GM12801 (cell line): ENCODE measurements at regions not wholly inside any gene's neighbourhood (a gene's known extent, or its start where the extent isn't known, plus 50 kb on each side); places are given as distances from the start of the nearest gene placed in this dataset.

ENCODE experiments used
- CTCF ChIP-seq: IDR thresholded peaks from one replicate; pipeline ENCODE4 v1.5.1; 2011; ENCODE audit warnings: control low read depth; ENCODE audit not compliant: insufficient read length; ENCODE audit errors: extremely low read depth

- TF ChIP-seq CTCF, result no peak
Measured at GRCh38 chr7:131040467-131040932, 287.2 kb upstream of the MKLN1 start.

- TF ChIP-seq CTCF, result no peak
Measured at GRCh38 chr7:131042269-131043160, 285.2 kb upstream of the MKLN1 start.

GRCh38 chr7:131045526-131045925 lies 282.1 kb upstream of the MKLN1 start:
- no peak for TF ChIP-seq CTCF

- TF ChIP-seq CTCF, result no peak
Measured at GRCh38 chr7:131046246-131046645, 281.4 kb upstream of the MKLN1 start.

- no peak for TF ChIP-seq CTCF
Measured at GRCh38 chr7:131047651-131048304, 279.9 kb upstream of the MKLN1 start.

- TF ChIP-seq CTCF, result no peak
Measured at GRCh38 chr7:131051304-131051703, 276.4 kb upstream of the MKLN1 start.

- TF ChIP-seq CTCF, result no peak
Measured at GRCh38 chr7:131052285-131052904, 275.3 kb upstream of the MKLN1 start.
